ENCODE measurements at regions not wholly inside any gene's neighbourhood (a gene's known extent, or its start where the extent isn't known, plus 50 kb on each side); places are given as distances from the start of the nearest gene placed in this dataset.

DNA sequence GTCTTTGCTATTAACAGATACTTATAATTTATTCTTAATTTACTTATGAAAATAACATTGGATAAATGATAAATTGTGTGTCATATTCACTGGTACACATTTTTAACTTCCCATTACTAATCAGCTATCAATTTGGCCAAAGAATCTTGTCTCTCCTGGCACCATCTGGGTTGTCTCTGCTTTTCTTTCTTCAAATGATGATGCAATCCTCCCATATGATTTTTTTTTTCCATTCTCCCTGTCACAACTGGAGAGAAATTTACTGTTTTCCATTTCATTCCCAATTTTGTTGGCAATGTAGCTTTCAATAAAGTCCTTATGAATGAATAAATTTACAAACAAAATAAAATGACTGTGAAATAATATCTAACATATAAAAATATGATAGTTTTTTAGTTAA lies 743.7 kb upstream of the EPHA6 start:
- DNase-seq, result no peak

DNA sequence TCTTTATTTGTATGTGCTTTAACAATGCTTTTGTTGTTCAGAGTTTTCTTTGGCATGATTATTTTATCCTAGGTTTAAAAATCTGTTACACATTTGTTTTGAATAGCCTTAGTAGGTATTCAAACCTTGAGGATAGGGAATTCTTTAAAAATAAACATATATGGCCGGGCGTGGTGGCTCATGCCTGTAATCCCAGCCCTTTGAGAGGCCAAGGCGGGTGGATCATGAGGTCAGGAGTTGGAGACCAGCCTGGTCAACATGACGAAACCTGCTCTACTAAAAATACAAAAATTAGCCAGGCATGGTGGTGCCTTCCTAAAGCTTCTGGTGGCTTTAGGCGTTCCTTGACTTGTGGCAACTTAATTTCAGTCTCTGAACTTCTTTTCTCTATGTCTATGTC lies 743.3 kb upstream of the EPHA6 start:
- no peak for DNase-seq

DNA sequence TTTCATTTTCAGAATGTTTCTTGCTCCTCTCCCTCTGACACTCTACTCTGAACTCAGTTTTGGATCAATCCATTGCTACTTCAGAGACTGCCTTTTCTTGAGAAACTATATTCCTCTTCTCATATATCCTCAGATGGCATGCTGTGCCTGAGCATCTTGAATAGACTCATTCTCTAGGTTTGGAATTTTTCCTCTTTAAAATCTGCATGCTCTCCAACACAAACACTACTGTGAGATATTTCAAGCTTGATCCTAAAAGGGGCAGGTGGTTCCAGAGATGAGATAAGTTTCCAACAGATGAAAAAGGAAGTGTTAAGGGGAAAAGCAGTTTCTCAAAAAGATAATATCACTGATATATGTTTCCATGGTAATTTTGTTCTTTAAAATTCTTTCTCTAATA lies 742.2 kb upstream of the EPHA6 start:
- no peak for DNase-seq

DNA sequence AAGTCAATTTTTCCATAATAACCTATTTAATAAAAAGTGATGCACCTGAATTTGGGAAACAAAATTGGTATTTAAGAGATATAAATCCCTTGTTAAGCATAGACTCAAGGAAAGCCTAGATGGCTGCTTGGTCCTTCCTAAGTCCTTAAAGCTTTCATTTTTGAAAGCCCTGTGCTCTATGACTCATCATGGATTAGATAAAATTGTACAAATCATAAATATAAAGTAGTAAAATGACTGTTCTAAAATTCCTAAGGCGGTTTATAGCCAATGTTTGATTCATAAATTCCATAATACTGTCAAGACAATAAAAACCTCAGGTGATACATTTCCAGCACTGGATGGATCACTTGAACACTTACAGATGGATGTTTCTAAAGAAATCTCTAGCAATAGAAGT lies 730.8 kb upstream of the EPHA6 start:
- DNase-seq, result no peak

DNA sequence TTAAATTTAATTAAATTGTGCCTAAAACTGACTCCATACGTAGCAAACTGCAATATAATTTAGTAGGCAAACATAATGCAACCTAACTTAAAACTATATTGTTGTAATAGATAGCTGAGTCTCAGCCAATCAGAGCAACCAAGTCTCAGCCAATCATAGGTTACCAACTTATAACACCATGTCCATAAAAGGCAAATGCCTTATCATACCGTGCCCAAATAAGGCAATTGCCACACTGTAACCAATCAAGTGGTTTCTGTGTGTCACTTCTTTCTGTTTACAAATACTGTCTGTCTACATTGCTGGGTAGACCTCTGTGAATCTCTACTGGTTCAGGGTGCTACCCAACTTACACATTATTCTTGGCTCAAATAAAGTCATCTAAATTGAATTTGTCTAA lies 728.4 kb upstream of the EPHA6 start:
- no peak for DNase-seq

DNA sequence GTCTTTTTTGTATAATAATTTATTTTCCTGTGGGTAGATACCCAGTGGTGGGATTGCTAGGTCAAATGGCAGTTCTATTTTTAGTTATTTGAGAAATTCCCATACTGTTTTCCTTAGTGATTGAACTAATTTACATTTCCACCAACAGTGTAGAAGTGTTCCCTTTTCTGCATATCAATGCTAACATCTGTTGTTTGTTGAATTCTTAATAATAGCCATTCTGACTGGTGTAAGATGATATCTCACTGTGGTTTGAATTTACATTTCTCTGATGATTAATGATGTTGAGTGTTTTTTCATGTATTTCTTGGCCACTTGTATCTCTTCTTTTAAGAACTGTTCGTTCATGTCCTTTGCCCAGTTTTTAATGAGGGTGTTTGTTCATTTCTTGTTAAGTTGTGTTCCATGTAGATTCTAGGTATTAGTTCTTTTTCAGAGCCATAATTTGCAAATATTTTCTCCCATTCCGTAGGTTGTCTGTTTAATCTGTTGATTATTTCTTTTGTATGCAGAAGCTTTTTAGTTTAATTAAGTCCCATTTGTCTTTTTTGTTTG lies 713.3 kb upstream of the EPHA6 start:
- DNase-seq, result no peak

DNA sequence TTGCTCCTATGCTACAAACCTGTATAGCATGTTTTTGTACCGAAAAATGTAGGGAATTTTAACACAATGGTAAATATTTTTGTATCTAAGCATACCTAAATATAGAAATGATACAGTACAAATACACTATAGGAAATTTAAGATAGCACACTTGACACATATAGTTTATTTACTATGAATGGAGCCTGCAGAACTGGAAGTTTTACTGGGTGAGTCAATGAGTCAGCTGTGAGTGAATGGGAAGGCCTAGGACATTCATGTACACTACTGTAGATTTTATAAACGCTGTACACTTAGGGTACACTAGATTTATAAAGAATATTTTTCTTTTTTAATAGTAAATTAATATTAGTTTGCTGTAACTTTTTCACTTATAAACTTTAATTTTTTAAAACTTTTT lies 707.7 kb upstream of the EPHA6 start:
- DNase-seq, result no peak
